Right lobe of liver (tissue), 6 donors: ENCODE measurements at regions not wholly inside any gene's neighbourhood (a gene's known extent, or its start where the extent isn't known, plus 50 kb on each side); places are given as distances from the start of the nearest gene placed in this dataset.
"Not testable (repeated sequence)": the region's sequence is repeated elsewhere in the genome, so short reads cannot be mapped to it uniquely, and the experiment has no call there.

Experiments used
- ATAC-seq, 4 donors: fragments of 200-7000 bp; cut with Tn5 transposase; one replicate each; pipeline ENCODE4 v1.9.1; 2020; ENCODE audit warnings: mild to moderate bottlenecking in 4 of 4, moderate library complexity in 4 of 4
- DNase-seq, 3 donors: peaks; one replicate each; pipeline ENCODE4 v3.0.0-alpha.2; 2020
- H3K27ac ChIP-seq, 3 donors: fragments of 200-600 bp; one replicate each; pipeline ENCODE4 v1.8.0; 2022
- H3K27me3 ChIP-seq, 2 donors: fragments of 200-600 bp; one replicate each; pipeline ENCODE4 v1.8.0; 2022
- H3K36me3 ChIP-seq, 4 donors: fragments of 200-600 bp; sonication (generic) in 1 of 4; one replicate each; pipeline versions ENCODE4 v1.5.1 to v1.8.0; 2017 to 2022; ENCODE audit warnings: control low read depth in 1 of 4
- H3K4me1 ChIP-seq, 4 donors: fragments of 200-600 bp; sonication (generic) in 1 of 4; one replicate each; pipeline versions ENCODE4 v1.5.1 to v1.8.0; 2017 to 2022; ENCODE audit warnings: control low read depth in 1 of 4
- H3K4me3 ChIP-seq, 3 donors: fragments of 200-600 bp; one replicate each; pipeline ENCODE4 v1.8.0; 2022
- H3K9me3 ChIP-seq, 4 donors: fragments of 200-600 bp; sonication (generic) in 1 of 4; one replicate each; pipeline versions ENCODE4 v1.5.1 to v1.8.0; 2017 to 2022; ENCODE audit warnings: control low read depth in 1 of 4
- POLR2A ChIP-seq: fragments of 450-650 bp; IDR thresholded peaks from one replicate; pipeline ENCODE4 v1.6.1; 2017; ENCODE audit warnings: antibody characterized with exemption, mild to moderate bottlenecking
- WGBS: methylation state at CpG from one replicate; pipeline ENCODE4 v1.1.6; 2018; ENCODE audit warnings: low coverage, low lambda C conversion rate; ENCODE audit not compliant: insufficient coverage; ENCODE audit errors: missing lambda C conversion rate; 5-methylcytosine and 5-hydroxymethylcytosine counted together
- intact Hi-C, 2 donors: fragments of 100-400 bp; cut with DNase I; formaldehyde crosslinking; loops; one replicate each; pipeline versions ENCODE4 v1.11.2 to v1.14.1; 2022
- TF ChIP-seq, protein P1 (sequence below), 4 donors: fragments of 200-600 bp in 3 of 4; fragments of 450-650 bp in 1 of 4; IDR thresholded peaks; one replicate each; pipeline versions ENCODE4 v1.5.1 to v1.8.0; 2016 to 2022; ENCODE audit warnings: antibody characterized with exemption in 4 of 4, mild to moderate bottlenecking in 2 of 4
- donor health status: DM: no; HTN: yes; CAD: no.
- donor health status: DM: no; HTN: no; CAD: no.
- donor health status: DM: no; HTN: no; CAD: no.
- donor health status: DM: no; HTN: yes; CAD: no.
- donor health status: DM: no; HTN: yes; CAD: no.

DNA sequence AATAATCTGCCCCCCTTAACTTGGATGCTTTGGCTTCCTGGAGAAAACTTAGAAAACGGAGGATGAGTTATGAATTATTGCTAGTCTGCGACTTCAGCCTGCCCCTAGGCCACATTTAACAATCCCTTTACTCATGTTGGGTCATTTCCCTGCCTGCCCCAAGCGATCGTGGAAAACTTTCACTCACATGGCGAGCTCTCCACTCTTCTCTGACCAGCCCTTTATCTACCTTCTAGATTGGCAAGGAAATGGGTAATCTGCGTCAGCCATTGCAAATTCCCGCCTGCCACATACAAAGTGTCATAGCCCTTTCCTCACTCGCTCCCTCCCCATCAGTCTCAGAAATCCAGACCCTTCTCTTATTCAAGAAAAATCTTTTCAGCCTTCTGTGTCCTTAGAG is 154.3 kb upstream of the IRS2 start:
- intact Hi-C loops = no loop called here
- no peak overlapping the region for H3K27ac ChIP-seq
- DNase-seq (no peak), ATAC-seq (no peak)
- H3K27me3 ChIP-seq = no peaks in the 10 kb centered on the region
- H3K4me3 ChIP-seq = no peak overlapping the region
- H3K4me1 ChIP-seq = no peaks in the 10 kb centered on the region
- no peaks in the 10 kb centered on the region for H3K9me3 ChIP-seq
- WGBS = 76% methylated on average over 8 of the region's 8 CpGs
- H3K36me3 ChIP-seq = no peaks in the 10 kb centered on the region
- TF ChIP-seq, protein P1, sequence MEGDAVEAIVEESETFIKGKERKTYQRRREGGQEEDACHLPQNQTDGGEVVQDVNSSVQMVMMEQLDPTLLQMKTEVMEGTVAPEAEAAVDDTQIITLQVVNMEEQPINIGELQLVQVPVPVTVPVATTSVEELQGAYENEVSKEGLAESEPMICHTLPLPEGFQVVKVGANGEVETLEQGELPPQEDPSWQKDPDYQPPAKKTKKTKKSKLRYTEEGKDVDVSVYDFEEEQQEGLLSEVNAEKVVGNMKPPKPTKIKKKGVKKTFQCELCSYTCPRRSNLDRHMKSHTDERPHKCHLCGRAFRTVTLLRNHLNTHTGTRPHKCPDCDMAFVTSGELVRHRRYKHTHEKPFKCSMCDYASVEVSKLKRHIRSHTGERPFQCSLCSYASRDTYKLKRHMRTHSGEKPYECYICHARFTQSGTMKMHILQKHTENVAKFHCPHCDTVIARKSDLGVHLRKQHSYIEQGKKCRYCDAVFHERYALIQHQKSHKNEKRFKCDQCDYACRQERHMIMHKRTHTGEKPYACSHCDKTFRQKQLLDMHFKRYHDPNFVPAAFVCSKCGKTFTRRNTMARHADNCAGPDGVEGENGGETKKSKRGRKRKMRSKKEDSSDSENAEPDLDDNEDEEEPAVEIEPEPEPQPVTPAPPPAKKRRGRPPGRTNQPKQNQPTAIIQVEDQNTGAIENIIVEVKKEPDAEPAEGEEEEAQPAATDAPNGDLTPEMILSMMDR (IDR thresholded peaks at IDR 0.05) = no peak
- TF ChIP-seq POLR2A = no peak

DNA sequence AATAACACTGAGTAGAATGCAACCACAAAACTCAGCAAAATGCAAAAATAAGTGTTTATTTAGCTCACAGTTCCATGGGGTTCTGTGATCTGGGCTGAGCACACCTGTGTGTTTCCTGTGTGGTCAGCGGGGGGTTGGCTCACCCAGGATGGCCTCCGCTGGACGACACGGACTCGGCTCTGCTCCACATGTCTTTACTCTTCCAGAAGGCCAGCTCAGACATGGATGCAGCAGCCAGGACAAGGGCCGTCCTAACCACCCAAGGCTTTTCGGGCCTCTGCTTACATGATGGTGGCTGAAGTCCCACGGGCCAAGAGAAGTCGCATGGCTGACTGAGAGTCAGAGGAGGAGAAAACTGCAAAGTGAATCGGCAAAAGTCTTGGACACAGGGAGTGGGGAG is 153.5 kb upstream of the IRS2 start:
- TF ChIP-seq, protein P1 (IDR thresholded peaks at IDR 0.05) = no peak
- no peak for TF ChIP-seq POLR2A
- intact Hi-C loops = no loop called here
- Histone ChIP-seq H3K27ac (no peak overlapping the region), H3K27me3 (no peaks in the 10 kb centered on the region), H3K4me1 (no peaks in the 10 kb centered on the region), H3K4me3 (no peak overlapping the region), H3K9me3 (no peaks in the 10 kb centered on the region), H3K36me3 (no peaks in the 10 kb centered on the region)
- 89% methylated on average over 9 of the region's 10 CpGs for WGBS
- DNase-seq = no peak
- no peak for ATAC-seq

DNA sequence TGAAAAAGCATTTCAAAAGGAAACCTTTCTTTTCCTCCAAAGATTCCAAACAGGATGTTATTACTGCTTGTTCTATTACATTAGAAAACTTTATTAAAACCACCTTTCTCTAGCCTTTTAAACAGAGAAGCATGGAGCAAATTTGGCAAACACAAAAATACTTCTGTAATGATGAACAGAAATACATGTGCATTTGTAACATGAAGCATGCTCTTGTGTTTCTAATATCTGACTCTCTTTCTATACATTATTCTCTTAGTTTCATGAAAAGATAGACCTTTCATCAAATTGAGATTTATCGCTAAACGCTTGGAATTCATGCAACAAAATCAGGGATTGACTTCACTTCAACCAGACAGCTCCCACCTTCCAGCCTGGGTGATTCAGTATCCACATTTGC is 152.8 kb upstream of the IRS2 start:
- H3K27ac ChIP-seq = no peak overlapping the region
- no peaks in the 10 kb centered on the region for H3K27me3 ChIP-seq
- intact Hi-C loops = no loop called here
- no peak overlapping the region for H3K4me3 ChIP-seq
- no peak for ATAC-seq
- 100% methylated on average over 2 of the region's 2 CpGs for WGBS
- H3K36me3 ChIP-seq = no peaks in the 10 kb centered on the region
- H3K4me1 ChIP-seq = no peaks in the 10 kb centered on the region
- TF ChIP-seq, protein P1 (IDR thresholded peaks at IDR 0.05) = no peak
- no peak for TF ChIP-seq POLR2A
- H3K9me3 ChIP-seq = no peaks in the 10 kb centered on the region
- no peak for DNase-seq

DNA sequence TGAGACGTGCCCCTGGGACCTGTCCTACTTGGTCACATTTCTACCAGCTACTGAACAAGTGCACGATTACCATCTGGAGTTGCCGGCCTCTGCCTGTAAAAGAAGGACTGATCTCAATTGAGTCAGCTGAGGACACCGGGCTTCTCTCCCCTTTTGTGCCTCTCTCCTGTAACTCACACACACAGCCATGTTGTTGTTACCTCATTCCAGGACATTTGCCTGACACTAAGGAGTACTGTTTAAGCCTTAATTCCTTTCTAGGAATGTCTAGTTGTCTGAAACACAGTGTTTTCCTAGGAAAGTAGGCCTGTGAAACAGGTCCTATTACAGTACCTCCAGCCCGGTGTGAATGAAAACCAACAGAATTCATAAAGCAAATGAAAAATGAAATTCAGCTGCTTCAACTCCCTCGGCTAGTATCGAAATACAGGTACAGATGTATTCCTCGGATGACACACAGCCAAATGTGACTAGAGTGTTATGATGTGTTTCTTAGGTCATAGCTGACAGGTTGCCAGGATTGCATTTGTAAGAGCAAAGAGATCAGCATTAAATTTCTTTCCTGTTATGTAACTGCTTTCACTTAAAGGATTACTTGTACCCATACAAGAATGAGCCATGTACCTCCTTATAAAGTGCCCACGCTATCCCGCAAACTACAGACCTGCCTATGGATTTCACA is 152.0 kb upstream of the IRS2 start:
- TF ChIP-seq, protein P1 (IDR thresholded peaks at IDR 0.05) = no peak
- TF ChIP-seq POLR2A = no peak
- intact Hi-C loops = no loop called here
- ATAC-seq = no peak
- Histone ChIP-seq H3K4me1 (no peaks in the 10 kb centered on the region), H3K36me3 (no peaks in the 10 kb centered on the region), H3K4me3 (no peak overlapping the region), H3K27me3 (no peaks in the 10 kb centered on the region), H3K9me3 (no peaks in the 10 kb centered on the region), H3K27ac (no peak overlapping the region)
- 83% methylated on average over 7 of the region's 10 CpGs for WGBS
- DNase-seq = no peak

DNA sequence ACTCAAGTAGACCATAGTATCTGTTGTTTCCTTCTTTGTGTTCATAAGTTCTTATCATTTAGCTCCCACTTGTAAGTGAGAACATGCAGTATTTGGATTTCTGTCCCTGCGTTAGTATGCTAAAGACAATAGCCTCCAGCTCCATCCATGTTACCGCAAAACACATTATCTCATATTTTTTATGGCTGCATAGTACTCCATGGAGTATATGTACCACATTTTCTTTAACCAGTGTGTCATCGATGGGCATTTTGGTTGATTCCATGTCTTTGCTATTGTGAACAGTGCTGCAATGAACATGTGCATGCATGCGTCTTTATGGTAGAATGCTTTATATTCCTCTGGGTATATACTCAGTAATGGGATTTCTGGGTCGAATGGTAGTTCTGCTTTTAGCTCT is 148.1 kb upstream of the IRS2 start:
- ATAC-seq, H3K27ac ChIP-seq, H3K4me3 ChIP-seq, H3K4me1 ChIP-seq, intact Hi-C loops, DNase-seq, H3K27me3 ChIP-seq, H3K36me3 ChIP-seq, H3K9me3 ChIP-seq: not testable (repeated sequence)
- 84% methylated on average over 5 of the region's 5 CpGs for WGBS
